ENCODE measurements at regions not wholly inside any gene's neighbourhood (a gene's known extent, or its start where the extent isn't known, plus 50 kb on each side); places are given as distances from the start of the nearest gene placed in this dataset.

DNA sequence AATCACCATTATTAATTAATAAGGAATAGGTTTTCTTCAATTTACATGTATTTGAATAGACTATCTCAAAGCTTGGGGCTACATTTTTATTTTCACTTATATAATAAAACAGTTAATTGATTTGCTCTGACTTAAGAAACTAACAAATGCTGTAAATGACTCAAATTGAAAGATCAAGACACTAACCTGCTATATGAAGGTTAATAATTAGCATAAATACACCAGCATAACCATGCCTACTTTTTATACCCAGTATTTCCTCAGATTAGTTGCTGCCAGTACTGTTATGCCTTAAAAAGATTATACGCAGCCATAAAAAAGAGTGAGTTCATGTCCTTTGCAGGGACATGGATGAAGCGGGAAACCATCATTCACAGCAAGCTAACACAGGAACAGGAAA, 1545.1 kb downstream of the AMY1C start:
- DNase-seq (ENCODE audit: low spot score), result no peak
- in situ Hi-C loops (cut with MboI; ENCODE audit: low sequenced_read_pairs, unreplicated experiment), result no loop called here
- TF ChIP-seq, protein P1, sequence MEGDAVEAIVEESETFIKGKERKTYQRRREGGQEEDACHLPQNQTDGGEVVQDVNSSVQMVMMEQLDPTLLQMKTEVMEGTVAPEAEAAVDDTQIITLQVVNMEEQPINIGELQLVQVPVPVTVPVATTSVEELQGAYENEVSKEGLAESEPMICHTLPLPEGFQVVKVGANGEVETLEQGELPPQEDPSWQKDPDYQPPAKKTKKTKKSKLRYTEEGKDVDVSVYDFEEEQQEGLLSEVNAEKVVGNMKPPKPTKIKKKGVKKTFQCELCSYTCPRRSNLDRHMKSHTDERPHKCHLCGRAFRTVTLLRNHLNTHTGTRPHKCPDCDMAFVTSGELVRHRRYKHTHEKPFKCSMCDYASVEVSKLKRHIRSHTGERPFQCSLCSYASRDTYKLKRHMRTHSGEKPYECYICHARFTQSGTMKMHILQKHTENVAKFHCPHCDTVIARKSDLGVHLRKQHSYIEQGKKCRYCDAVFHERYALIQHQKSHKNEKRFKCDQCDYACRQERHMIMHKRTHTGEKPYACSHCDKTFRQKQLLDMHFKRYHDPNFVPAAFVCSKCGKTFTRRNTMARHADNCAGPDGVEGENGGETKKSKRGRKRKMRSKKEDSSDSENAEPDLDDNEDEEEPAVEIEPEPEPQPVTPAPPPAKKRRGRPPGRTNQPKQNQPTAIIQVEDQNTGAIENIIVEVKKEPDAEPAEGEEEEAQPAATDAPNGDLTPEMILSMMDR (IDR thresholded peaks at IDR 0.05; ENCODE audit: borderline replicate concordance, control extremely low read depth, extremely low read depth, insufficient read depth, missing control alignments), result no peak

DNA sequence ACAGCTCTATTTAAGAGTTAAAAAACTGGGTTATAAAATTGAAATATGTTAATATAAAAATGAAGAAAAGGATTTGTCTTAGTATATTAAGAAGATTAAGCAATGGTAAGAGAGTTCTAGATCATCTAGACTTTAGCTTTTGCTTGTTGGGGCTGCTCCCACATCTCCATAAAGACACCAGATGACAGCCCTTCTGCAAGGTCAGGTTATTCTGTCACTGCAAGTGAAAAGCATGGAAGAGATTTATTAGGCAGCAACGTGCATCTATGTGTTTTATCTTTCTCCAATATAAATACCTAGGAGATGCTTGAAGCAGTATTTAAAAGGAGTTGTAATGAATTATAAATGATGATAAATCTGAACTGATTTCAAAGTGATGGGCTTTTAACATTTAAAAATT, 1560.4 kb downstream of the AMY1C start:
- TF ChIP-seq, protein P1 (IDR thresholded peaks at IDR 0.05; ENCODE audit: borderline replicate concordance, control extremely low read depth, extremely low read depth, insufficient read depth, missing control alignments), result no peak
- no peak for DNase-seq (ENCODE audit: low spot score)
- in situ Hi-C loops (cut with MboI; ENCODE audit: low sequenced_read_pairs, unreplicated experiment), result no loop called here

DNA sequence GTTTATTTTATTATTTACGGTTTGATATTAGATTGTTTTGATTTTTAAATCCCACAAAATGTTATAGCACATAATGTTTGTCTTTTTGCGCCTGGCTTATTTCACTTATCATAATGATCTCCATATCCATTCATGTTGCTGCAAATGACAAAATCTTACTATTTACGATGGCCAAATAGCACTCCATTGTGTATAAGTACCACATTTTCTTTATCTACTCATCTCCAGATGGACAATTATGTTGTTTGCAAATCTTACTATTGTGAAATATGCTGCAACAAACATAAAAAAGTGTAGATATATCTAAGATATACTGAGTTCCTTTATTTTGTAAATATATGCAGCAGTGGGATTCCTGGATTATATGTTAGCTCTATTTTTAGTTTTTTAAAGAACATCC, 1568.3 kb downstream of the AMY1C start:
- TF ChIP-seq, protein P1 (IDR thresholded peaks at IDR 0.05; ENCODE audit: borderline replicate concordance, control extremely low read depth, extremely low read depth, insufficient read depth, missing control alignments), result no peak
- DNase-seq (ENCODE audit: low spot score), result no peak
- in situ Hi-C loops (cut with MboI; ENCODE audit: low sequenced_read_pairs, unreplicated experiment), result no loop called here

DNA sequence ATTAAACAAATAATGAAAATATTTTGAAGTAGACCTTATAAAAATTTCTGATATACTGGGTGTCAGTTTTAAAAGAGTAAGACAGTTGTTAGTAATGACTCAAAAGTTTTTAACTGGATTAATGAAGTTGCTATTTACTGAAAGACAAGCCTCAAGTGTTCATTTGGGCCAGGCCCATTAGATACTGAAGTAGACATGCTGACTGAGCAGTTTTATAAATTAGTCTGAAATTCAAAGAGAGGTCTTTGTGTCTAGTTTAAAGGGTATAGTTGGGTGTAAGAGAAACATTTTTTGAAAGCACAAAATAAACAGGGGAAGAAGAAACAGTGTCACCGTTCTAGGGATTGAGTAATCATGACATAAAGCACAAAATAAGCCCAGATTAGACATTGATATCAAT, 1577.2 kb downstream of the AMY1C start:
- no peak for DNase-seq (ENCODE audit: low spot score)
- TF ChIP-seq, protein P1 (IDR thresholded peaks at IDR 0.05; ENCODE audit: borderline replicate concordance, control extremely low read depth, extremely low read depth, insufficient read depth, missing control alignments), result no peak
- in situ Hi-C loops (cut with MboI; ENCODE audit: low sequenced_read_pairs, unreplicated experiment), result no loop called here

DNA sequence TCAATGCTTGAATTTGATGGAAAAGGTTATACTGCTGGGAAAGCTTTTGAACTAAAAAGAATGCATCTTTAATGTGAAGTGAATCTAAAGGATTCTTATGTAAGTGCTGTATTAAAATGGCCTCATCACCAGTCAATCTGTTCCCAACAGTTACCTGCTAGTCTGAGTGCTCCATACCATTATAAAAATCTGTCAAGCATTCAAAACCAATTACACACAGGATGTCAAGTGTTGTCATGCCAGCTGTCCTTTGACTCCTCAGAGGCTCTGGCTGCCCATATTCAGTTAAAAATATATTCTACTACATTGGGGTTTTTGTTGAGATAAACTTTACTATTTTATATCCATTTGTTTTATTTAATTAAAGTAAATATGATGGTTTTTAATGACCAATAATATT, 1587.7 kb downstream of the AMY1C start:
- no peak for DNase-seq (ENCODE audit: low spot score)
- TF ChIP-seq, protein P1 (IDR thresholded peaks at IDR 0.05; ENCODE audit: borderline replicate concordance, control extremely low read depth, extremely low read depth, insufficient read depth, missing control alignments), result no peak
- in situ Hi-C loops (cut with MboI; ENCODE audit: low sequenced_read_pairs, unreplicated experiment), result no loop called here

DNA sequence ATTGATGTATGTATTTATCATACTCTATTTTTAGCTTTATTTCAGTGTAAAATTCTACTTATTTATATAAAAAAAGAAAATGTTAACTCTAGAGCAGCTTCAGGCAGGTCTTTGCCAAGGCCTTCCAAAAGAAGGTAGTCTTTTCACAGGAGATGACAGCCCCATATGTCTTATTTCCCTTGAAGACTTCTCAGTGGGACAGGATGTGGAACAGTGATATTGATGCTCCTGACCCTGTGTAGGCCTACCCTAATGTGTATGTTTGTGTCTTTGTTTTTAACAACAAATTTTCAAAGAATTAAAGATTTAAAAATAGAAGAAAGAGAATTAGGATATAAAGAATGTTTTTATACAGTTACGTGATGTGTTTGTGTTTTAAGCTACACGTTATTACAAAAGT, 1593.6 kb downstream of the AMY1C start:
- TF ChIP-seq, protein P1 (IDR thresholded peaks at IDR 0.05; ENCODE audit: borderline replicate concordance, control extremely low read depth, extremely low read depth, insufficient read depth, missing control alignments), result no peak
- in situ Hi-C loops (cut with MboI; ENCODE audit: low sequenced_read_pairs, unreplicated experiment), result no loop called here
- DNase-seq (ENCODE audit: low spot score), result no peak

DNA sequence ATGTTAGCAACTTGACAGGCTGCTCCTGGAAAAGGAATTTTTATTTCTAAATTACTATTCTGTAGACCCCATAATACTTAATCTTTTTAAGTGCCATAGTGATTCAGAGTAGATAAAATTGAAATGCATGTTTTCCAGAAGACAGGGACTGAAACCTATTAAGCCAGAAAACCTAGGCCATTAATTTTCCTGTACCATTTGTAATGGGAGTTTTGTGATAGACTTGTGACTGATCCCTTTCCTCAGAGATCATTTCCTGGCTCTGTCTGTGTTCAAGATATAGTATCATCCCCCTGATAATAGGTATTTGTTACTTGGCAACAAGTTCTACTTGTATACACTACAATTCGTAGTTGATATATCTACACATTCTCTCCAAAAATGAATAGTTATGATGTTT, 1609.8 kb downstream of the AMY1C start:
- TF ChIP-seq, protein P1 (IDR thresholded peaks at IDR 0.05; ENCODE audit: borderline replicate concordance, control extremely low read depth, extremely low read depth, insufficient read depth, missing control alignments), result no peak
- in situ Hi-C loops (cut with MboI; ENCODE audit: low sequenced_read_pairs, unreplicated experiment), result no loop called here
- DNase-seq (ENCODE audit: low spot score), result no peak

All from GM13976 (cell line).